GM23338 (cell line): ENCODE measurements at regions not wholly inside any gene's neighbourhood (a gene's known extent, or its start where the extent isn't known, plus 50 kb on each side); places are given as distances from the start of the nearest gene placed in this dataset.

Source experiments
- ATAC-seq: fragments of 200-7000 bp; cut with Tn5 transposase; 3 replicates; pipeline ENCODE4 v1.9.1; 2020
- DNase-seq: peaks from one replicate; pipeline ENCODE4 v3.0.0-alpha.2; 2015; ENCODE audit warnings: low spot score
- H2AFZ ChIP-seq: fragments of 200-600 bp; sonication (generic); 2 replicates; pipeline ENCODE4 v1.8.0; 2016; ENCODE audit warnings: antibody characterized with exemption, mild to moderate bottlenecking, moderate library complexity
- H3F3A ChIP-seq: fragments of 200-600 bp; sonication (generic); replicated peaks from 2 replicates; pipeline ENCODE4 v1.8.0; 2017; ENCODE audit warnings: antibody characterized with exemption, mixed run types, low read depth
- H3K27ac ChIP-seq: fragments of 200-600 bp; sonication (generic); 2 replicates; pipeline ENCODE4 v1.6.1; 2016; ENCODE audit warnings: low read depth
- H3K27me3 ChIP-seq: fragments of 200-600 bp; sonication (generic); 2 replicates; pipeline ENCODE4 v1.8.0; 2016; ENCODE audit warnings: mild to moderate bottlenecking, mixed run types, moderate library complexity; ENCODE audit not compliant: insufficient read depth
- H3K36me3 ChIP-seq: fragments of 200-600 bp; sonication (generic); 2 replicates; pipeline ENCODE4 v1.8.0; 2016; ENCODE audit warnings: mild to moderate bottlenecking; ENCODE audit not compliant: insufficient read depth
- H3K4me1 ChIP-seq: fragments of 200-600 bp; sonication (generic); 2 replicates; pipeline ENCODE4 v1.8.0; 2016; ENCODE audit warnings: mild to moderate bottlenecking, moderate library complexity; ENCODE audit not compliant: insufficient read depth
- H3K4me2 ChIP-seq: fragments of 200-600 bp; sonication (generic); 2 replicates; pipeline ENCODE4 v1.7.1; 2017; ENCODE audit warnings: mixed run types
- H3K4me3 ChIP-seq: fragments of 200-600 bp; sonication (generic); 2 replicates; pipeline ENCODE4 v1.6.1; 2016; ENCODE audit warnings: mixed run types
- H3K79me2 ChIP-seq: fragments of 200-600 bp; sonication (generic); replicated peaks from 2 replicates; pipeline ENCODE4 v1.8.0; 2017; ENCODE audit warnings: mild to moderate bottlenecking; ENCODE audit not compliant: insufficient read depth
- H3K9me2 ChIP-seq: fragments of 200-600 bp; sonication (generic); 2 replicates; pipeline ENCODE4 v1.8.0; 2017; ENCODE audit not compliant: insufficient read depth
- H4K20me1 ChIP-seq: fragments of 200-600 bp; sonication (generic); replicated peaks from 2 replicates; pipeline ENCODE4 v1.8.0; 2017; ENCODE audit warnings: mild to moderate bottlenecking; ENCODE audit not compliant: insufficient read depth
- H3K27ac Mint-ChIP-seq: 2 replicates; pipeline ENCODE4 v1.8.0; 2020; ENCODE audit warnings: inconsistent platforms, mild to moderate bottlenecking, moderate library complexity, mixed read lengths
- H3K27me3 Mint-ChIP-seq: 3 replicates; pipeline ENCODE4 v1.8.0; 2022; ENCODE audit warnings: low read depth, mild to moderate bottlenecking, moderate library complexity, mixed read lengths, inconsistent platforms; ENCODE audit not compliant: insufficient read depth, poor library complexity
- H3K36me3 Mint-ChIP-seq: 3 replicates; pipeline ENCODE4 v1.8.0; 2021; ENCODE audit warnings: low read depth, mild to moderate bottlenecking, inconsistent platforms, moderate library complexity, mixed read lengths
- H3K4me1 Mint-ChIP-seq: 3 replicates; pipeline ENCODE4 v1.8.0; 2020; ENCODE audit warnings: mild to moderate bottlenecking, inconsistent platforms, mixed read lengths
- H3K4me3 Mint-ChIP-seq: 3 replicates; pipeline ENCODE4 v1.8.0; 2021; ENCODE audit warnings: moderate library complexity, mild to moderate bottlenecking, inconsistent platforms, mixed read lengths
- H3K9me3 Mint-ChIP-seq: 3 replicates; pipeline ENCODE4 v1.8.0; 2020; ENCODE audit warnings: moderate library complexity, mild to moderate bottlenecking, inconsistent platforms, mixed read lengths
- CTCF ChIP-seq, 2 experiments: fragments of 200-600 bp in 1 of 2; sonication (generic) in 1 of 2; conservative IDR thresholded peaks; 2 replicates each; pipeline versions ENCODE4 v1.5.1 to v1.6.1; 2016 to 2017; ENCODE audit warnings: antibody characterized with exemption in 2 of 2, low read depth in 2 of 2, mild to moderate bottlenecking in 2 of 2, moderate library complexity in 1 of 2
- EZH2 ChIP-seq: fragments of 200-600 bp; sonication (generic); IDR thresholded peaks from one replicate; pipeline ENCODE4 v1.8.0; 2017; ENCODE audit warnings: antibody characterized with exemption, mild to moderate bottlenecking, low read depth; ENCODE audit not compliant: unreplicated experiment
- NANOG ChIP-seq: IDR thresholded peaks from 2 replicates; pipeline ENCODE4 v1.6.1; 2016; ENCODE audit warnings: antibody characterized with exemption, borderline replicate concordance
- ZNF114 ChIP-seq: fragments of 250-450 bp; sonication (Bioruptor Pico); IDR thresholded peaks from 2 replicates; pipeline ENCODE4 v1.5.0; 2020; ENCODE audit warnings: mild to moderate bottlenecking, moderate library complexity
- ZNF462 ChIP-seq: fragments of 250-450 bp; sonication (Bioruptor Pico); IDR thresholded peaks from 2 replicates; pipeline ENCODE4 v1.5.0; 2020; ENCODE audit warnings: mild to moderate bottlenecking, moderate library complexity

- TF ChIP-seq ZNF462 (CRISPR knock-in tag): no peak
- no peak for TF ChIP-seq EZH2
- TF ChIP-seq ZNF114: no peak
Measured at GRCh38 chr3:127448671-127449070, 141.9 kb downstream of the TPRA1 start (continued).

- Histone ChIP-seq H3K4me2 (no peak overlapping the region), H3K27me3 (no peaks in the 10 kb centered on the region), H3K4me3 (no peak overlapping the region), H3F3A (no peaks in the 10 kb centered on the region), H3K27ac (no peak overlapping the region), H3K9me2 (no peaks in the 10 kb centered on the region), H2AFZ (no peak overlapping the region), H3K36me3 (no peaks in the 10 kb centered on the region), H3K4me1 (no peaks in the 10 kb centered on the region), H4K20me1 (no peaks in the 10 kb centered on the region), H3K79me2 (no peaks in the 10 kb centered on the region)
- no peak overlapping the region for H3K4me3 Mint-ChIP-seq
- no peaks in the 10 kb centered on the region for H3K4me1 Mint-ChIP-seq
- TF ChIP-seq NANOG (no peak), CTCF (conservative IDR thresholded peaks at IDR 0.05; ENCODE audit: low read depth in 2 of 2) (0 out of 4 replicates have a peak, but pooled peaks of 1 of the 2 experiments have one; percentile 9)
- H3K27me3 Mint-ChIP-seq: peaks cover 2% of the 10 kb centered on the region
- DNase-seq: no peak
- no peak for ATAC-seq
- H3K27ac Mint-ChIP-seq: no peak overlapping the region
- no peaks in the 10 kb centered on the region for H3K36me3 Mint-ChIP-seq
- no peaks in the 10 kb centered on the region for H3K9me3 Mint-ChIP-seq
Measured at GRCh38 chr3:127448161-127448561, 142.4 kb downstream of the TPRA1 start.
